H1 (cell line): ENCODE measurements at regions not wholly inside any gene's neighbourhood (a gene's known extent, or its start where the extent isn't known, plus 50 kb on each side); places are given as distances from the start of the nearest gene placed in this dataset.

ENCODE experiments used
- CTCF ChIA-PET: fragments of 300-600 bp; sonication (Branson Sonifier 250); formaldehyde crosslinking; loops from one replicate; lab custom pipeline; 2021; ENCODE audit not compliant: partially characterized antibody; lab: Charles Lee
- POLR2A ChIA-PET: fragments of 300-600 bp; sonication (Branson Sonifier 250); formaldehyde crosslinking; loops from one replicate; lab custom pipeline; 2021; ENCODE audit warnings: inconsistent platforms; ENCODE audit not compliant: partially characterized antibody; lab: Charles Lee
- DNase-seq, 2 experiments: peaks; one replicate each; pipeline versions ENCODE4 v3.0.0 to v3.0.0-alpha.2; 2010 to 2022; ENCODE audit warnings: low spot score in 2 of 2, low read depth in 1 of 2, mixed read lengths in 1 of 2
- FAIRE-seq: peaks from 2 replicates; lab custom pipeline; 2011; peaks lifted over from hg19 to GRCh38; lab: Jason Lieb, UNC
- H2AFZ ChIP-seq: 2 replicates; pipeline ENCODE4 v1.8.1; 2012; ENCODE audit warnings: low read length, inconsistent platforms
- H2AK5ac ChIP-seq: 2 replicates; pipeline ENCODE4 v1.6.1; 2013; ENCODE audit warnings: low read depth, low read length
- H2BK120ac ChIP-seq: replicated peaks from 2 replicates; pipeline ENCODE3; 2013; ENCODE audit warnings: low read depth, low read length, inconsistent platforms
- H2BK12ac ChIP-seq: 2 replicates; pipeline ENCODE4 v1.6.1; 2013; ENCODE audit warnings: low read depth, low read length
- H2BK15ac ChIP-seq: 2 replicates; pipeline ENCODE4 v1.6.1; 2013; ENCODE audit warnings: low read length
- H2BK20ac ChIP-seq: 2 replicates; pipeline ENCODE4 v1.6.1; 2013; ENCODE audit warnings: low read length
- H2BK5ac ChIP-seq: 2 replicates; pipeline ENCODE4 v1.6.1; 2013; ENCODE audit warnings: low read depth, low read length
- H3K14ac ChIP-seq: 2 replicates; pipeline ENCODE4 v1.6.1; 2013; ENCODE audit warnings: inconsistent platforms; ENCODE audit not compliant: insufficient read length
- H3K18ac ChIP-seq: 2 replicates; pipeline ENCODE4 v1.6.1; 2013; ENCODE audit warnings: low read length; ENCODE audit errors: extremely low read depth
- H3K23ac ChIP-seq: 2 replicates; pipeline ENCODE4 v1.6.1; 2013; ENCODE audit warnings: inconsistent platforms; ENCODE audit not compliant: insufficient read length
- H3K23me2 ChIP-seq: 2 replicates; pipeline ENCODE4 v1.6.1; 2013; ENCODE audit warnings: low read depth, low read length
- H3K27ac ChIP-seq: 2 replicates; pipeline ENCODE4 v1.6.1; 2011; ENCODE audit warnings: low read depth, low read length, inconsistent platforms
- H3K27me3 ChIP-seq, 4 experiments: replicated peaks in 1 of 4; 1 replicate in 1 of 4; 2 replicates in 3 of 4; pipeline versions ENCODE4 v1.6.1 to v1.8.1; 2011 to 2013; ENCODE audit warnings: low read length in 3 of 4, mild to moderate bottlenecking in 3 of 4, inconsistent platforms in 2 of 4, mixed read lengths in 2 of 4, moderate library complexity in 1 of 4; ENCODE audit not compliant: control insufficient read depth in 3 of 4, insufficient read depth in 3 of 4; ENCODE audit errors: extremely low read depth in 1 of 4
- H3K36me3 ChIP-seq, 4 experiments: 2 replicates each; pipeline versions ENCODE4 v1.6.1 to v1.8.1; 2011 to 2013; ENCODE audit warnings: mild to moderate bottlenecking in 4 of 4, low read length in 3 of 4, moderate library complexity in 2 of 4, control low read depth in 1 of 4, inconsistent platforms in 1 of 4; ENCODE audit not compliant: insufficient read depth in 4 of 4, control insufficient read depth in 2 of 4
- H3K4ac ChIP-seq: replicated peaks from 2 replicates; pipeline ENCODE3; 2013; ENCODE audit warnings: low read length, low read depth, mixed read lengths, inconsistent platforms; ENCODE audit not compliant: insufficient read length
- H3K4me1 ChIP-seq, 4 experiments: replicated peaks in 1 of 4; 1 replicate in 1 of 4; 2 replicates in 3 of 4; pipeline versions ENCODE4 v1.6.1 to v1.8.1; 2011 to 2013; ENCODE audit warnings: low read length in 3 of 4, inconsistent platforms in 2 of 4, mixed read lengths in 1 of 4; ENCODE audit not compliant: insufficient read depth in 4 of 4, control insufficient read depth in 3 of 4
- H3K4me2 ChIP-seq, 2 experiments: 2 replicates each; pipeline versions ENCODE4 v1.6.1 to v1.8.1; 2011 to 2013; ENCODE audit warnings: low read depth in 2 of 2, low read length in 2 of 2, control low read depth in 1 of 2, inconsistent platforms in 1 of 2, mild to moderate bottlenecking in 1 of 2; ENCODE audit not compliant: insufficient read depth in 1 of 2
- H3K4me3 ChIP-seq, 4 experiments: fragments of 200-600, 300-600 bp in 1 of 4; sonication (generic), shearing (Covaris generic), sonication (Bioruptor Twin) in 1 of 4; 2 replicates each; pipeline versions ENCODE4 v1.5.1 to v1.8.1; 2011 to 2016; ENCODE audit warnings: low read length in 4 of 4, low read depth in 3 of 4, control low read depth in 2 of 4, inconsistent platforms in 2 of 4, mild to moderate bottlenecking in 2 of 4, mixed read lengths in 1 of 4, moderate library complexity in 1 of 4; ENCODE audit not compliant: insufficient read depth in 2 of 4; ENCODE audit errors: extremely low read depth in 1 of 4
- H3K56ac ChIP-seq: replicated peaks from 2 replicates; pipeline ENCODE3; 2013; ENCODE audit warnings: low read depth, mild to moderate bottlenecking, mixed read lengths, low read length, inconsistent platforms; ENCODE audit not compliant: insufficient read length
- H3K79me1 ChIP-seq: 2 replicates; pipeline ENCODE4 v1.6.1; 2013; ENCODE audit warnings: low read depth, low read length, control low read depth
- H3K79me2 ChIP-seq, 2 experiments: 2 replicates each; pipeline versions ENCODE4 v1.6.1 to v1.8.1; 2012 to 2013; ENCODE audit warnings: low read length in 2 of 2, mild to moderate bottlenecking in 2 of 2, inconsistent platforms in 1 of 2; ENCODE audit not compliant: insufficient read depth in 2 of 2, control insufficient read depth in 1 of 2
- H3K9ac ChIP-seq, 4 experiments: replicated peaks in 1 of 4; 1 replicate in 1 of 4; 2 replicates in 3 of 4; pipeline versions ENCODE4 v1.6.1 to v1.8.1; 2011 to 2013; ENCODE audit warnings: low read depth in 3 of 4, low read length in 3 of 4, control low read depth in 2 of 4, mild to moderate bottlenecking in 2 of 4, moderate library complexity in 2 of 4, inconsistent platforms in 1 of 4; ENCODE audit errors: extremely low read depth in 1 of 4
- H3K9me3 ChIP-seq, 2 experiments: 2 replicates each; pipeline versions ENCODE4 v1.6.1 to v1.8.1; 2012 to 2013; ENCODE audit warnings: mild to moderate bottlenecking in 2 of 2, moderate library complexity in 2 of 2, control low read depth in 1 of 2, inconsistent platforms in 1 of 2, low read depth in 1 of 2, low read length in 1 of 2, mixed read lengths in 1 of 2; ENCODE audit not compliant: insufficient read depth in 2 of 2
- H4K20me1 ChIP-seq, 2 experiments: replicated peaks in 1 of 2; 2 replicates each; pipeline versions ENCODE3 to v1.8.1; 2011 to 2013; ENCODE audit warnings: inconsistent platforms in 2 of 2, low read length in 2 of 2, mild to moderate bottlenecking in 1 of 2; ENCODE audit not compliant: insufficient read depth in 2 of 2, control insufficient read depth in 1 of 2
- H4K5ac ChIP-seq: 2 replicates; pipeline ENCODE4 v1.6.1; 2013; ENCODE audit warnings: low read length, low read depth, mixed read lengths, inconsistent platforms; ENCODE audit not compliant: insufficient read length
- H4K8ac ChIP-seq: 2 replicates; pipeline ENCODE4 v1.8.0; 2013; ENCODE audit warnings: mild to moderate bottlenecking, moderate library complexity, low read length, inconsistent platforms; ENCODE audit not compliant: insufficient read depth; ENCODE audit errors: extremely low read depth
- H4K91ac ChIP-seq: replicated peaks from 2 replicates; pipeline ENCODE3; 2013; ENCODE audit warnings: low read length, mixed read lengths, inconsistent platforms; ENCODE audit not compliant: insufficient read length
- RNF2 ChIP-seq: fragments of 200-900, 300-1000 bp; sonication (generic); IDR thresholded peaks from 2 replicates; pipeline ENCODE4 v1.7.1; 2016; ENCODE audit warnings: borderline replicate concordance, low read depth, mild to moderate bottlenecking, antibody characterized with exemption, low read length; ENCODE audit not compliant: poor library complexity, severe bottlenecking; ENCODE audit errors: missing control alignments
- SP4 ChIP-seq: IDR thresholded peaks from 2 replicates; pipeline ENCODE4 v1.6.1; 2012; ENCODE audit warnings: low read length, inconsistent platforms
- YY1 ChIP-seq: IDR thresholded peaks from 2 replicates; pipeline ENCODE4 v1.6.1; 2011; ENCODE audit warnings: low read depth, mild to moderate bottlenecking, low read length
- WGBS, 2 experiments: shearing (Covaris generic) in 1 of 2; methylation state at CpG; one replicate each; pipeline versions ENCODE4 v1.1.6 to v1.1.7; 2013 to 2015; ENCODE audit warnings: low lambda C conversion rate in 2 of 2, mixed read lengths in 2 of 2, inconsistent platforms in 1 of 2, low coverage in 1 of 2, missing lambda C conversion rate in 1 of 2; ENCODE audit not compliant: insufficient replicate concordance in 2 of 2, insufficient coverage in 1 of 2, insufficient read length in 1 of 2; ENCODE audit errors: extremely low coverage in 1 of 2, missing lambda C conversion rate in 1 of 2; 5-methylcytosine and 5-hydroxymethylcytosine counted together

GRCh38 chr10:60728056-60728455 is 50.2 kb upstream of the CDK1 start:
- 85% methylated on average over 5 of the region's 5 CpGs; no CpG with 5 or more reads in 1 of the 2 experiments for WGBS, 2 experiments
- no peak overlapping the region for H2BK120ac ChIP-seq

More at GRCh38 chr10:60728056-60728455, 50.2 kb upstream of the CDK1 start:
- Histone ChIP-seq H3K79me2 (peaks cover 0 to 40% of the 10 kb centered on the region in 2 experiments; a peak in 2 of 4 replicates), H2AK5ac (no peak overlapping the region), H3K36me3 (no peaks in the 10 kb centered on the region), H2BK12ac (no peak overlapping the region), H4K91ac (no peak overlapping the region), H3K27ac (no peak overlapping the region), H3K9ac (no peak overlapping the region), H2BK5ac (no peak overlapping the region), H3K4me1 (peaks cover 0 to 3% (median 1%) of the 10 kb centered on the region in 4 experiments; a peak in 2 of 7 replicates), H2AFZ (no peak overlapping the region), H3K14ac (no peak overlapping the region), H3K27me3 (no peaks in the 10 kb centered on the region), H4K20me1 (no peaks in the 10 kb centered on the region), H3K4me2 (no peak overlapping the region), H3K23me2 (peaks cover 9% of the 10 kb centered on the region), H2BK15ac (no peak overlapping the region), H3K23ac (no peak overlapping the region), H3K79me1 (no peaks in the 10 kb centered on the region; the same call in 1 of the 2 replicates), H3K18ac (no peak overlapping the region; the same call in 1 of the 2 replicates), H4K5ac (no peak overlapping the region), H3K4me3 (no peak overlapping the region), H2BK20ac (no peak overlapping the region), H3K56ac (no peak overlapping the region), H3K9me3 (no peaks in the 10 kb centered on the region), H3K4ac (no peak overlapping the region), H4K8ac (no peak overlapping the region)
- TF ChIP-seq SP4 (no peak), YY1 (no peak), RNF2 (no peak)
- no peak for DNase-seq
- ChIA-PET POLR2A (no interaction called here), CTCF (no interaction called here)
- FAIRE-seq, result no peak
